ENCODE measurements at regions not wholly inside any gene's neighbourhood (a gene's known extent, or its start where the extent isn't known, plus 50 kb on each side); places are given as distances from the start of the nearest gene placed in this dataset.
"Not testable (repeated sequence)": the region's sequence is repeated elsewhere in the genome, so short reads cannot be mapped to it uniquely, and the experiment has no call there.

DNA sequence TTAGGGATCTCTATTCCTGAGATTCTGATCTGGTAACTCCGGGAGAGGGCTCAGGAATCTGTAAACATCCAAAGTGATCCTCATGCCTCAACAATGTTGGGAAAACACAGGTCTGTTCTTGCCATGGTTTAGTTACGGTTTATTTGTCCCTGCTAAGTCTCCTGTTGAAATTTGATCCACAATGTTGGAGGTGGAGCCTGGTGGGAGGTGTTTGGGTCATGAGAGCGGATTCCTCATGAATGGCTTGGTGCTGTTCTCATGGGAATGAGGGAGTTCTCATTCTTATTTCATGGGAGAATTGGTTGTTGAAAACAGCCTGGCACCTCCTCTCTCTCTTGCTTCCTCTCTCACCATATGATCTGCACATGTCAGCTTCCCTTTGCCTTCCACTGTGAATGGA, 608.6 kb upstream of the GOT2 start:
- DNase-seq, result no peak

GRCh38 chr16:59341368-59341767, 607.3 kb upstream of the GOT2 start:
- no peak for DNase-seq

DNA sequence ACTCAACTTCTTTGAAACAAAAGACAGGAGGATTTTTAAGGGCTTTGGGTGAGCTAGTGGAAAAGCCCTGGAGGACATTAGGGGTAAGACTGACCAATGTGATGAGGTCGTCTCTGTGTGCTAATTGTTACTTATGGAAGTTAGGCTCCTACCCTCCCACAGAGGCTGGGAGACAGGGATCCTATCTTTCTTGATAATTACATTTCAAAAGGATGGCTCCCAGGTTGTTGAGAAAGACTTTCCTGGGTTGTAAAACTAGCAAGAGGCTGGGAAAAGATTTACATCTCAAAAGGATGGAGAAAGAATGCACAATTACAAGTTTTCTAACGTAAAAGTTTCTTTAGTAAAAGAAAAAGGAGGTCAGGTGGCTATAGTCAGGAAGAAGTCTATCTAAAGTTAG, 605.8 kb upstream of the GOT2 start:
- no peak for DNase-seq

DNA sequence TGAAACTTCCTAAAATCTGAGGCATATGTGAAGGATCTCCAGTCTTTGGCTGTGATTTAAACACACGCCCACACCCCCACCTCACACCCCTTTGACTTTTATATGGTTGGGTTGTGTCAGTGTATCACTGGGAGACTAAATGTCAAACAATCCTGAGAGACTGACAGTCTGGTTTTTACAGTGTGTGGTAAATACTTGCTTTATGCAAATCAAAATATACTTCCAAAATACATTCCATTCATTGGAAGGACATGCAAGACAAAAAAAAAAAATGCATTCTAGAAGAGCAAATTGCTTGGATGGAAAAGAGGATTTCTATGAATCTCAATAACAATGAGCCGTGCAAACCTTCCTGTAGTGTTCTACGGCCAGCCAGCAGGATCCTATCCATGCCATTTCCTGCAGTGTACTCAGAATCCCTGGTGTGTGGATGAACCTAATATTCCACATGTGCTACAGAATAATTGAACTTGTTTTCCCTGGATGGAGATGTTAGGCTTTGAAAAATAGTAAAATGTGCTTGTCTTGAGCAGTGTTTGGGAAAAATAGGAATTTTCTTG, 602.1 kb upstream of the GOT2 start:
- DNase-seq, result no peak

DNA sequence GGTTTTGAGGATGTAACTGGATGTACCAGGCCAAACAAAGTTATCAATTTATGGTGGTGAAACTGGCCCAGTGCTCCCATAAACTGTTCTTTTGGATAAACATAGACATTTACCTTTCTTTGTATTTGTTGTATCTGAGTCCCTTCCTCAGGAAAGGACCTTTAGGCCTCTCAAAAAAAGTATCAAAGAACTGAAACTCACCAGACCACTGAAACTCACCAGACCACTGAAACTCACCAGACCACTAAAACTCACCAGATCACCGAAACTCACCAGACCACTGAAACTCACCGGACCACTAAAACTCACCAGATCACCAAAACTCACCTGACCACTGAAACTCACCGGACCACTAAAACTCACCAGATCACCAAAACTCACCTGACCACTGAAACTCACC, 597.6 kb upstream of the GOT2 start:
- DNase-seq, result not testable (repeated sequence)

- no peak for DNase-seq
These were observed 596.0 kb upstream of the GOT2 start for GRCh38 chr16:59330019-59330670.

DNA sequence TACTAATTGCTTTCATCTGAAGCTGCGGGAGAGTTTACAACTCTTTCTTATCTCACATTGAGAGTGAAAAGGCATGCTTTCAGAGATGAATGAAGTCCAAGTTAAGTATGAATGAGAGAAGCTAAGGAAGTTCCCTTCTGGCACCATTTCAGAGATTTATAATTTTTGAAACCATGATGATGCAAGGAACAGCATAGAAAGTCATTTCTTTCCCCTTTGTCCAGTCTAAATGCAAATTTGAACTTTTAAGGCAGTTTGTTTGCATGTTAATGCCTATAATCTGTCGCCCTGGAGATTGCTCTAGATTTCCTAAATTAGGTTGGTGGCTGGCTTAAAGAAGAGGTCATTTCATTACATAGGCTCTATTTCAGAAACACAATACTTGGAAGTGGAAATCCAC, 594.8 kb upstream of the GOT2 start:
- DNase-seq, result no peak

- DNase-seq, result no peak
These were observed 593.8 kb upstream of the GOT2 start for GRCh38 chr16:59327894-59328293.

DNA sequence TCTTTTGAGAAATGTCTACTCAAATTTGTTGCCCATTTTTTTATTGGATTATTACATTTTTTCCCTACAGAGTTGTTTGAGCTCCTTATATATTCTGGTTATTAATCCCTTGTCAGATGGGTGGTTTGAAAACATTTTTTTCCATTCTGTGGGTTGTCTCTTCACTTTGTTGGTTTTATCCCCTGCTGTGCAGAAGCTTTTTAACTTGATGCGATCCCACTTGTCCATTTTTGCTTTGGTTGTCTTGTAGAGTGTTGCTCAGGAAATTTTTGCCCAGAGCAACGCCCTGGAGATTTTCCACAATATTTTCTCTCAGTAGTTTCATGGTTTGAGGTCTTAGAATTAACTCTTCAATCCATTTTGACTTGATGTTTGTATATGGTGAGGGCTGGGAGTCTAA, 592.8 kb upstream of the GOT2 start:
- no peak for DNase-seq

GRCh38 chr16:59324462-59324861, 590.3 kb upstream of the GOT2 start:
- DNase-seq, result no peak

DNA sequence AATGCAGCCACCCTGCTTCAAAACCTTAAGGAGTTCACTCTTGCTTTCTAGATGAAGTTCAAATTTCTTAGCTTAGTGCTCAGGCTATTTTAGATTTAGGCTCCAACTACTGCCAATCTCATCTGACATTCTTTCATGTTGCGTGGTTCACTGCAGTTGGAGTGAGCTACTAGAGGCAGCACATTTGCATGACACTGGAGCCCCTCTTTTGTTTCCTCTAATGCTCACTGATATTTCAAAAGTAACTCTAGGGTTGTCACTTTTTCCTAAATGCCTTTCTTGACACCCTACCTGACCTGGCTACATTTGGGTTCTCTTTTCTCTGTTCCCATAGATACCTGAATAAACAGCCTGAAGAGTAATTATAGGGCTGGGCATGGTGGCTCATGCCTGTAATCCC, 586.5 kb upstream of the GOT2 start:
- DNase-seq, result no peak

DNA sequence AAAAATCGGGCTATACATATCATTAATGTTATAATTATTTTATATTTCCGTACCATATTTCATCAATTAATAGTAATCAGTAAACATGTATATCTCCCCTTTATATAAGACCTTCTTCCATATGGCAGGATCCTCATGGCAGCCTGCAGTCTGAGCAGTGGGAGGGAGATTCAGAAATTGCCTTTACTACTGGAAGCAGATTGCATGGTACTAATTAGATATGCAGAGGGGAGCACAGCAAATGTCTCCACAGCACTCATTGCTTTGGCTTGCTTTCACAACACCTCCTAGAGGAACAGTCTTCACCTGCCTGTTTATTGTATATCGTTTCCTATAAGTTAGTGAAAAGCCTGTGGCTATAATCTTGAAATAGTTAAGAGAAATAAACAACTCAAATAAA, 585.8 kb upstream of the GOT2 start:
- no peak for DNase-seq

DNA sequence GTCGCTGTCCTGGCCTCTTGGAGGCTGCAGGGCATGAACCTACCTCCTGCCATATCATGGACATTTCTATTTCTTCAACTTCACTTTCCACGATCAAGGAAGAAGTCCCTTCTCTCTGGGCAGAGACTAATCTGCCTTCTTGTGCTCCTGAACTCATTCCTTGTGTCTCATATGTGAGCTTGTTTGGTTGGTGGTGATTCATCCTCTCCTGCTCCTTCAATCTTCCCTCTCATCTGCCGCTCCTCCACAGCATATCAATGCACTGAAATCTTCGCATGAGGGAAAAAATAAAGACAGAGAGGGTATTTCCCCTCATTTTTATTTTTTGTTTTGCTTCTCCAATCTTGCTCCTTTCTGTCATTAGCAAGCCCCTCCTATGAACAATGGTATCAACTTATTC, 571.7 kb upstream of the GOT2 start:
- DNase-seq, result no peak

DNA sequence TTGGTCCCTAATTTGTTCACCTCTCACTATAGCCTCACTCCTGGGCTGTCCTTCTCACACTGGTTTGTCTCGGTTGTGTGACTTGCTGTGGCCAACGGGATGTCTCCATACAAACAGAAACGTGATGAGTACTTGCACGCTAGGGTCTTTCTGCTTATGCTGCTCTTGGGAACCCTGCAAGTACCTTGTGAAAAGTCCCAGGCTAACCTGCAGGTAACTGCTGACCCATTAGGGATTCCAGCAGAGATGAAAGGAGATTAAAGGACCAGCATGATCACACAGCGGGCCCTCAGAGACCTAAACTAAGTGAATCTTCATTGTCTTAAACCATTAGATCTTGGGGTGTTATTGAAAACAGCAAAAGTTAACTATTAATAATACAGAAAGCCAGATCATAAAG, 562.8 kb upstream of the GOT2 start:
- no peak for DNase-seq

DNA sequence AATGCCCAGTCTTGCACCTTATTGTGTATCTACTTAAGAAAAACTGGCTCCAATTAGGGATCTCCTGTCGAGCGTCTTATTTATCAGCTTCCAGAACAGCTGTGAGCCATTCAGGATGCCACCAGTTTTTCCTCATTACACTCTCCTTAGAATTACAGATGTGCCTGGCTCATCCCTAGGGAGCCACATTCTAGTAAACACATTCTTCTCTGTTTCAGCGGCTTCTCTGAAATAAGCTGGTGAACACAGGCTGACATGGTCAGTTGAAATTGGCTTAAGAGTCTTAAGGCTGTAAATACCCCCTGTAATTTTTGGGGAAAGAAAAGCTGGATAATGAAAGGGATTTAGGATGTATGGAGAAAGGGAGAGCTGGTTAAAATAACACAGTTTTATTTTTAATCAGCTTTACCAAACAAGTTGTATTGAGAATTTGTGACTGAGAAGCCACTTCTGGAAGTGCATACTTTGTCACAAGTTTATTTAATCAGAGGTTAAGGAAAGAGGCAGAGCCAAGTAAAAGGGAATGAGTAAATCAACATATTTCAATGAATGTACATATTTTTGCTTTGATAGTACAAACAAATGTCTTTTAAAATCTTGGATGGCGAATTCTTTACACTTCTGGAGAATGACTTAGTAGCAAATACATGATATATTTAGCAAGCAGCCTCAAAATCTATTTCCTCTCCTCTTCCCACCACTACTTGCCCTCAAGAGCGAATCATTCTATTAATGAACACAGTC, 562.0 kb upstream of the GOT2 start:
- no peak for DNase-seq

GRCh38 chr16:59295474-59295873, 561.4 kb upstream of the GOT2 start:
- DNase-seq, result no peak

DNA sequence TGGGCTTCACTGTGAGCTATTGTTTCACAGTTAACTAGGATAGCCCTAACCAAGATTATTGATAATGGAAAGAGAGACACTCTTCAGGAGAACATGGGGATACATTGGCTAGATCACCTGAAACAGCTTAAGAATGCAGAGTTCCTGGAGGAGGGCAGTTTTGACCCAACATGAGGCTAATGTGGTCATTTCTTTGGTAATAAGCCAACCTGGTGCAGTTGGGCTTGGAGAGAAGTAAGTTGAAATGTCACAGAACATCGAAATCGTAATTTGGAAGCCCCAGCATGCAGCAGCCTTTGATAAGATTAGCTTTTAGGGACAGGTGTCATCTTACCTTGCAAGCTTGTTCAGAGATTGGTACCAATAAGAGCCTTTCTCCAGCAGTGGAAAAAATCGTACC, 556.6 kb upstream of the GOT2 start:
- DNase-seq, result no peak

GRCh38 chr16:59289151-59289550, 555.0 kb upstream of the GOT2 start:
- DNase-seq, result no peak

DNA sequence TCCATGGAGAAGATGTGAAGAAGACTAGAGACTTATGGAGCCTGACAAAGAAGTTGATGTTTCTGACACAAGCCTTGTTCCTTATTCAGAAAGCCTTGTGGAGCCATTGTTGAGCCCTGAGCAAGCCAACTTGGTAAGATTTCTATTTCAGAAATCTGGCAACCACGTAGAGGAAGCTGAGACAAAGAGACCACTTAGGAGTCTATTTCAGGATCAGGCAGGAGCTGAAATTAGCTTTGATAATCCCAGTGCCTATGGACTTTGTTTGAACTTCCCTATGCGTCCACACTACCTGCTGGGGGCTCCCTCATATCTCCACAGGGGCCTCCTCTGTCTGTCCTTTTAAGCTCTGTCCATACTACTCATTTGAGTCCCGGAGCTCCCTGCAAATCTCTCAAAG, 540.0 kb upstream of the GOT2 start:
- DNase-seq, result no peak

DNA sequence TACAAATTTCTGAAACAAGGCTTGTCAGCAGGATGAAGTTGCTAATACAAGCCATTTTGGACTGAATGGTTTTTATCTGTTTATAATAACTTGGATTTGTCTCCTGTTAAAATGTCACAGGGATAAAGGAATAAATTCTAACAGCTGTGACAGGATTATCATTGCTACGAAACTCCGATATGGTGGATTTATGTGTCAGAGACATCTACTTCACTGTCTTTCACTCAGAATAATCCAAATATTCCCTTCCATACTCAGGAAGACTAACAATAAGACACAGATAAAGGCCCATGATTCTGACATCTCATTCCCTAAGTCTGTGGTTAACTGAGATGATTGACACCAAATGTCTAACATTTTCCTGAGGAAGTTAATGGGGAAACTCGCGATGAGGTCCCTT, 529.8 kb upstream of the GOT2 start:
- DNase-seq, result no peak

DNA sequence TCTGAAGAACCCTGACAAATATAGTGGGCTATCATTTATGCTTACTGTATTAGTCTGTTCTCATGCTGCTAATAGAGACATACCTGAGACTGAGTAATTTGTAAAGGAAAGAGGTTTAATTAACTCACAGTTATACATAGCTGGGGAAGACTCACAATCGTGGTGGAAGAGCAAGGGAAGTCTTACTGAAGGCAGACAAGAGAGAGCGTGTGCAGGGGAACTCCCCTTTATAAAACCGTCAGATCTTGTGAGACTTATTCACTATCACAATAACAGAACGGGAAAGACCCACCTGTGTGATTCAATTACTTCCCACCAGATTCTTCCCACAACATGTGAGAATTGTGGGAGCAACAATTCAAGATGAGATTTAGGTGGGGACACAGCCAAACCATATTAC, 526.8 kb upstream of the GOT2 start:
- no peak for DNase-seq

DNA sequence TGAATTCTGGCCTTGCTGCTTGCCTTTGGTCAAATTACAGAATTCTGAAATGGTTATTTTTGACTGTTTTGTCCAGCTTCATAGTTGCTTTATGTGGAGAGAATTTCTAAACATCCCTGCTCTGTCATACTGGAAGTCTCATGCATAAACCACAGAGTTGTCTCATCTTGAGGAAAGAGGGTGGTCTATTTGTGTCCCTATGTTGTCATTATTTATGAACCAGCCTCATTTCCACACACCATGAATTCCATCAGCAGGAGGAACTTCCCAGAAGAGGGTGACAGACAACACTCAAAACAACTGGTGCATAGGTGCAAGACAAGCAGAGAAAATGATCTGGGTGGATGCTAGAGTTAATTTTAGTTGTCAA, 525.8 kb upstream of the GOT2 start:
- DNase-seq, result no peak

- no peak for DNase-seq
These were observed 525.2 kb upstream of the GOT2 start for GRCh38 chr16:59259074-59259949.

- no peak for DNase-seq
These were observed 518.2 kb upstream of the GOT2 start for GRCh38 chr16:59252317-59252716.

Data from NCI-H748 treated with DMSO at 0.1 percent for 48 hours (cell line).